H9 (cell line): ENCODE measurements at regions not wholly inside any gene's neighbourhood (a gene's known extent, or its start where the extent isn't known, plus 50 kb on each side); places are given as distances from the start of the nearest gene placed in this dataset.
"Not testable (repeated sequence)": the region's sequence is repeated elsewhere in the genome, so short reads cannot be mapped to it uniquely, and the experiment has no call there.

Experiments
- DNase-seq: peaks from one replicate; pipeline ENCODE4 v3.0.0-alpha.2; 2017
- H2AFZ ChIP-seq: one replicate; pipeline ENCODE4 v1.6.1; 2013; ENCODE audit warnings: mild to moderate bottlenecking, low read length, control low read depth, moderate library complexity
- H2AK5ac ChIP-seq: 2 replicates; pipeline ENCODE4 v1.6.1; 2013; ENCODE audit warnings: low read length, control low read depth, mixed read lengths; ENCODE audit not compliant: insufficient read length
- H2BK120ac ChIP-seq: one replicate; pipeline ENCODE4 v1.6.1; 2013; ENCODE audit warnings: low read depth, mild to moderate bottlenecking, low read length, control low read depth, inconsistent platforms; ENCODE audit not compliant: poor library complexity, severe bottlenecking
- H2BK12ac ChIP-seq: 2 replicates; pipeline ENCODE4 v1.6.1; 2013; ENCODE audit warnings: low read length, control low read depth, mixed read lengths, low read depth; ENCODE audit not compliant: insufficient read length
- H2BK15ac ChIP-seq: 2 replicates; pipeline ENCODE4 v1.6.1; 2013; ENCODE audit warnings: low read depth, low read length, control low read depth
- H2BK20ac ChIP-seq: one replicate; pipeline ENCODE4 v1.6.1; 2013; ENCODE audit warnings: low read depth, mild to moderate bottlenecking, low read length, control low read depth, inconsistent platforms; ENCODE audit not compliant: poor library complexity, severe bottlenecking
- H2BK5ac ChIP-seq: 2 replicates; pipeline ENCODE4 v1.6.1; 2013; ENCODE audit warnings: low read length, control low read depth, mixed read lengths; ENCODE audit not compliant: insufficient read length
- H3K14ac ChIP-seq: 2 replicates; pipeline ENCODE4 v1.6.1; 2013; ENCODE audit warnings: low read length, control low read depth; ENCODE audit not compliant: insufficient read depth
- H3K18ac ChIP-seq: 2 replicates; pipeline ENCODE4 v1.6.1; 2013; ENCODE audit warnings: low read depth, mild to moderate bottlenecking, mixed read lengths, low read length, control low read depth; ENCODE audit not compliant: insufficient read length
- H3K23ac ChIP-seq: 2 replicates; pipeline ENCODE4 v1.6.1; 2013; ENCODE audit warnings: low read length, control low read depth, mixed read lengths, low read depth; ENCODE audit not compliant: insufficient read length
- H3K23me2 ChIP-seq: 2 replicates; pipeline ENCODE4 v1.6.1; 2013; ENCODE audit warnings: low read depth, mild to moderate bottlenecking, mixed read lengths, low read length, control low read depth; ENCODE audit not compliant: insufficient read length, poor library complexity, severe bottlenecking
- H3K27ac ChIP-seq: 2 replicates; pipeline ENCODE4 v1.5.1; 2013; ENCODE audit warnings: low read length, control low read depth, mixed read lengths, low read depth; ENCODE audit not compliant: insufficient read length
- H3K27me3 ChIP-seq: 2 replicates; pipeline ENCODE4 v1.6.1; 2013; ENCODE audit warnings: low read length, control low read depth, inconsistent platforms; ENCODE audit not compliant: insufficient read depth
- H3K4ac ChIP-seq: 2 replicates; pipeline ENCODE4 v1.6.1; 2013; ENCODE audit warnings: low read depth, mild to moderate bottlenecking, control low read depth, inconsistent platforms, low read length, moderate library complexity
- H3K4me1 ChIP-seq: 2 replicates; pipeline ENCODE4 v1.6.1; 2013; ENCODE audit warnings: low read length, control low read depth, inconsistent platforms; ENCODE audit not compliant: insufficient read depth
- H3K4me2 ChIP-seq: 2 replicates; pipeline ENCODE4 v1.6.1; 2013; ENCODE audit warnings: low read length, control low read depth, mixed read lengths; ENCODE audit not compliant: insufficient read length, insufficient read depth
- H3K56ac ChIP-seq: 2 replicates; pipeline ENCODE4 v1.6.1; 2013; ENCODE audit warnings: low read depth, mild to moderate bottlenecking, mixed read lengths, low read length, control low read depth; ENCODE audit not compliant: insufficient read length
- H3K79me1 ChIP-seq: 2 replicates; pipeline ENCODE4 v1.6.1; 2013; ENCODE audit warnings: low read depth, mild to moderate bottlenecking, moderate library complexity, low read length, control low read depth, inconsistent platforms; ENCODE audit not compliant: insufficient read depth, poor library complexity, severe bottlenecking
- H3K79me2 ChIP-seq: 2 replicates; pipeline ENCODE4 v1.6.1; 2013; ENCODE audit warnings: low read length, control low read depth, inconsistent platforms; ENCODE audit not compliant: insufficient read depth
- H3K9ac ChIP-seq: 2 replicates; pipeline ENCODE4 v1.6.1; 2013; ENCODE audit warnings: low read length, control low read depth, mixed read lengths; ENCODE audit not compliant: insufficient read length; ENCODE audit errors: extremely low read depth
- H3K9me3 ChIP-seq: one replicate; pipeline ENCODE4 v1.6.1; 2013; ENCODE audit warnings: low read depth, low read length, inconsistent platforms; ENCODE audit not compliant: control insufficient read depth
- H3T11ph ChIP-seq: one replicate; pipeline ENCODE4 v1.6.1; 2013; ENCODE audit warnings: mild to moderate bottlenecking, low read length, control low read depth, inconsistent platforms
- H4K20me1 ChIP-seq: one replicate; pipeline ENCODE4 v1.6.1; 2013; ENCODE audit not compliant: control insufficient read depth, insufficient read length, insufficient read depth
- H4K5ac ChIP-seq: 2 replicates; pipeline ENCODE4 v1.6.1; 2013; ENCODE audit warnings: low read depth, mild to moderate bottlenecking, mixed read lengths, low read length, control low read depth; ENCODE audit not compliant: insufficient read length
- H4K8ac ChIP-seq: replicated peaks from 2 replicates; pipeline ENCODE4 v1.6.1; 2013; ENCODE audit warnings: low read length, control low read depth, mixed read lengths, low read depth; ENCODE audit not compliant: insufficient read length
- H4K91ac ChIP-seq: 2 replicates; pipeline ENCODE4 v1.6.1; 2013; ENCODE audit warnings: low read depth, mild to moderate bottlenecking, moderate library complexity, mixed read lengths, low read length, control low read depth; ENCODE audit not compliant: insufficient read length
- H3K27ac Mint-ChIP-seq, 3 experiments: 2 replicates in 2 of 3; 3 replicates in 1 of 3; pipeline ENCODE4 v1.8.0; 2020 to 2021; ENCODE audit warnings: mixed read lengths in 3 of 3, mild to moderate bottlenecking in 1 of 3, moderate library complexity in 1 of 3
- H3K27me3 Mint-ChIP-seq: 2 replicates; pipeline ENCODE4 v1.8.0; 2021; ENCODE audit warnings: low read depth, mild to moderate bottlenecking, moderate library complexity, mixed read lengths
- H3K36me3 Mint-ChIP-seq, 3 experiments: 2 replicates in 2 of 3; 3 replicates in 1 of 3; pipeline ENCODE4 v1.8.0; 2020 to 2021; ENCODE audit warnings: low read depth in 3 of 3, mixed read lengths in 3 of 3; ENCODE audit not compliant: insufficient read depth in 1 of 3
- H3K4me1 Mint-ChIP-seq, 2 experiments: 2 replicates each; pipeline ENCODE4 v1.8.0; 2020; ENCODE audit warnings: mixed read lengths in 2 of 2
- H3K4me3 Mint-ChIP-seq, 2 experiments: 2 replicates in 1 of 2; 3 replicates in 1 of 2; pipeline ENCODE4 v1.8.0; 2020 to 2021; ENCODE audit warnings: mild to moderate bottlenecking in 2 of 2, mixed read lengths in 2 of 2, moderate library complexity in 1 of 2
- H3K9me3 Mint-ChIP-seq, 2 experiments: 2 replicates in 1 of 2; 3 replicates in 1 of 2; pipeline ENCODE4 v1.8.0; 2020; ENCODE audit warnings: mild to moderate bottlenecking in 2 of 2, mixed read lengths in 2 of 2, moderate library complexity in 1 of 2
- CTCF ChIP-seq: fragments of 200-600 bp; sonication (generic); conservative IDR thresholded peaks from 3 replicates; pipeline ENCODE4 v1.8.0; 2021; ENCODE audit warnings: antibody characterized with exemption, mild to moderate bottlenecking
- WGBS: extraction: QIAGEN DNeasy Blood & Tissue Kit; methylation state at CpG from one replicate; pipeline ENCODE4 v1.1.7; 2013; ENCODE audit warnings: missing lambda C conversion rate, low lambda C conversion rate, mixed read lengths; ENCODE audit not compliant: insufficient read length; ENCODE audit errors: extremely low coverage; 5-methylcytosine and 5-hydroxymethylcytosine counted together

GRCh38 chr9:40913096-40913719, 215.3 kb downstream of the FOXD4L6 start:
- no CpG with 5 or more reads among the region's 11 CpGs for WGBS
- Histone ChIP-seq H3K9me3 (peaks cover 80% of the 10 kb centered on the region), H3K4ac (no peak overlapping the region), H3T11ph (no peak overlapping the region), H2AK5ac (no peak overlapping the region), H3K27ac (no peak overlapping the region), H2BK15ac (no peak overlapping the region), H3K79me1 (no peaks in the 10 kb centered on the region), H3K4me1 (no peaks in the 10 kb centered on the region), H2BK120ac (no peak overlapping the region), H2AFZ (no peak overlapping the region), H3K23me2 (no peaks in the 10 kb centered on the region), H2BK12ac (no peak overlapping the region), H3K4me2 (no peak overlapping the region), H3K79me2 (no peaks in the 10 kb centered on the region), H2BK5ac (no peak overlapping the region), H3K23ac (no peak overlapping the region), H3K14ac (no peak overlapping the region), H2BK20ac (no peak overlapping the region), H3K18ac (no peak overlapping the region), H4K91ac (no peak overlapping the region), H3K27me3 (peaks cover 62% of the 10 kb centered on the region), H4K5ac (no peak overlapping the region), H4K20me1 (no peaks in the 10 kb centered on the region), H4K8ac (no peak overlapping the region), H3K56ac (no peak overlapping the region), H3K9ac (no peak overlapping the region)
- no peaks in the 10 kb centered on the region for H3K4me1 Mint-ChIP-seq
- TF ChIP-seq CTCF, result no peak
- no peak overlapping the region for H3K4me3 Mint-ChIP-seq
- peaks cover 17 to 77% (median 36%) of the 10 kb centered on the region in 3 experiments for H3K36me3 Mint-ChIP-seq
- peaks cover 94 to 97% of the 10 kb centered on the region in 2 experiments for H3K9me3 Mint-ChIP-seq
- H3K27me3 Mint-ChIP-seq, result peaks cover 99% of the 10 kb centered on the region
- DNase-seq, result no peak
- no peak overlapping the region for H3K27ac Mint-ChIP-seq

GRCh38 chr9:40912679-40913078, 215.8 kb downstream of the FOXD4L6 start:
- H2AFZ ChIP-seq, H3K23me2 ChIP-seq, H4K20me1 ChIP-seq, H4K8ac ChIP-seq, H3T11ph ChIP-seq, H2BK15ac ChIP-seq, H3K79me2 ChIP-seq, H3K18ac ChIP-seq, H2BK12ac ChIP-seq, H3K27ac ChIP-seq, H3K23ac ChIP-seq, H3K4me1 ChIP-seq, H2BK120ac ChIP-seq, H3K14ac ChIP-seq, H3K79me1 ChIP-seq, H3K4me3 Mint-ChIP-seq, H2BK20ac ChIP-seq, H2BK5ac ChIP-seq, DNase-seq, H3K9ac ChIP-seq, H3K56ac ChIP-seq, H2AK5ac ChIP-seq, H3K4ac ChIP-seq, H4K5ac ChIP-seq, H3K27ac Mint-ChIP-seq, H4K91ac ChIP-seq, H3K4me2 ChIP-seq, H3K4me1 Mint-ChIP-seq: not testable (repeated sequence)
- Mint-ChIP-seq H3K36me3 (peaks cover 17 to 83% (median 40%) of the 10 kb centered on the region in 3 experiments), H3K27me3 (peaks cover 99% of the 10 kb centered on the region), H3K9me3 (peaks cover 95 to 97% of the 10 kb centered on the region in 2 experiments)
- whole genome bisulfite sequencing, result no CpG with 5 or more reads among the region's 4 CpGs
- Histone ChIP-seq H3K9me3 (peaks cover 86% of the 10 kb centered on the region), H3K27me3 (peaks cover 67% of the 10 kb centered on the region)
